ENCODE measurements at regions not wholly inside any gene's neighbourhood (a gene's known extent, or its start where the extent isn't known, plus 50 kb on each side); places are given as distances from the start of the nearest gene placed in this dataset.

- WGBS: 36% methylated on average over 2 of the region's 2 CpGs
- Histone ChIP-seq H3K4me1 (ENCODE audit: control insufficient read depth in 4 of 4, insufficient read depth in 4 of 4, low read length in 3 of 4) (no peaks in the 10 kb centered on the region), H3K4me3 (ENCODE audit: low read depth in 1 of 3, low read length in 3 of 3) (no peak overlapping the region), H3K27ac (ENCODE audit: low read depth in 1 of 2, low read length in 2 of 2) (no peak overlapping the region), H3K36me3 (ENCODE audit: control insufficient read depth in 4 of 4, insufficient read depth in 3 of 4, low read depth in 1 of 4, low read length in 3 of 4) (no peaks in the 10 kb centered on the region), H3K9me3 (ENCODE audit: control insufficient read depth in 4 of 4, low read length in 3 of 4) (no peaks in the 10 kb centered on the region), H3K9ac (ENCODE audit: low read depth in 1 of 2, low read length in 2 of 2) (no peak overlapping the region), H3K27me3 (ENCODE audit: control insufficient read depth in 4 of 4, insufficient read depth in 4 of 4, low read length in 3 of 4) (no peaks in the 10 kb centered on the region)
- no peak for TF ChIP-seq RXRA (IDR thresholded peaks at IDR 0.05)
- TF ChIP-seq REST (IDR thresholded peaks at IDR 0.05): no peak
- no peak for TF ChIP-seq MAX (IDR thresholded peaks at IDR 0.05)
- no peak for TF ChIP-seq JUND (IDR thresholded peaks at IDR 0.05)
- no peak for TF ChIP-seq YY1 (IDR thresholded peaks at IDR 0.05)
- no peak for TF ChIP-seq SP1 (IDR thresholded peaks at IDR 0.05)
- TF ChIP-seq EGR1 (IDR thresholded peaks at IDR 0.05; ENCODE audit: low read depth in 2 of 2): no peak
- no peak for TF ChIP-seq ZBTB33 (IDR thresholded peaks at IDR 0.05)
- no peak for TF ChIP-seq NR2F2 (IDR thresholded peaks at IDR 0.05)
- no peak for TF ChIP-seq FOXA2 (IDR thresholded peaks at IDR 0.05)
- no peak for DNase-seq (ENCODE audit: low spot score)
Measured at GRCh38 chr1:214816603-214817002, 213.6 kb downstream of the CENPF start.

- H3K4me1 ChIP-seq (ENCODE audit: control insufficient read depth in 4 of 4, insufficient read depth in 4 of 4, low read length in 3 of 4): no peaks in the 10 kb centered on the region
- no peaks in the 10 kb centered on the region for H3K36me3 ChIP-seq (ENCODE audit: control insufficient read depth in 4 of 4, insufficient read depth in 3 of 4, low read depth in 1 of 4, low read length in 3 of 4)
- H3K4me3 ChIP-seq (ENCODE audit: low read depth in 1 of 3, low read length in 3 of 3): no peak overlapping the region
- 88% methylated on average over 21 of the region's 21 CpGs for WGBS
- H3K27ac ChIP-seq (ENCODE audit: low read depth in 1 of 2, low read length in 2 of 2): no peak overlapping the region
- H3K9me3 ChIP-seq (ENCODE audit: control insufficient read depth in 4 of 4, low read length in 3 of 4): peaks cover 0 to 3% (median 0%) of the 10 kb centered on the region in 4 donors
- TF ChIP-seq MAX (IDR thresholded peaks at IDR 0.05) (no peak), FOXA2 (IDR thresholded peaks at IDR 0.05) (no peak), YY1 (IDR thresholded peaks at IDR 0.05) (no peak), NR2F2 (IDR thresholded peaks at IDR 0.05) (no peak), EGR1 (IDR thresholded peaks at IDR 0.05; ENCODE audit: low read depth in 2 of 2) (no peak), GABPA (IDR thresholded peaks at IDR 0.05 in 1 of 2, conservative IDR thresholded peaks at IDR 0.05 in 1 of 2) (no peak), ATF3 (IDR thresholded peaks at IDR 0.05) (no peak)
- H3K9ac ChIP-seq (ENCODE audit: low read depth in 1 of 2, low read length in 2 of 2): no peak overlapping the region
- no peaks in the 10 kb centered on the region for H3K27me3 ChIP-seq (ENCODE audit: control insufficient read depth in 4 of 4, insufficient read depth in 4 of 4, low read length in 3 of 4)
- no peak for DNase-seq (ENCODE audit: low spot score)
Measured at GRCh38 chr1:214823311-214824117, 220.5 kb downstream of the CENPF start.

Measured in liver (tissue), 7 donors.